Activated CD8-positive, alpha-beta memory T cell treated with anti-CD3 and anti-CD28 coated beads, Interleukin-2, amount 50 U/mL, for 24 hours (primary cell): ENCODE measurements at regions not wholly inside any gene's neighbourhood (a gene's known extent, or its start where the extent isn't known, plus 50 kb on each side); places are given as distances from the start of the nearest gene placed in this dataset.
"Not testable (repeated sequence)": the region's sequence is repeated elsewhere in the genome, so short reads cannot be mapped to it uniquely, and the experiment has no call there.

Experiments used
- DNase-seq: peaks from one replicate; pipeline ENCODE4 v3.0.0-alpha.2; 2020; ENCODE audit errors: extremely low read depth

DNA sequence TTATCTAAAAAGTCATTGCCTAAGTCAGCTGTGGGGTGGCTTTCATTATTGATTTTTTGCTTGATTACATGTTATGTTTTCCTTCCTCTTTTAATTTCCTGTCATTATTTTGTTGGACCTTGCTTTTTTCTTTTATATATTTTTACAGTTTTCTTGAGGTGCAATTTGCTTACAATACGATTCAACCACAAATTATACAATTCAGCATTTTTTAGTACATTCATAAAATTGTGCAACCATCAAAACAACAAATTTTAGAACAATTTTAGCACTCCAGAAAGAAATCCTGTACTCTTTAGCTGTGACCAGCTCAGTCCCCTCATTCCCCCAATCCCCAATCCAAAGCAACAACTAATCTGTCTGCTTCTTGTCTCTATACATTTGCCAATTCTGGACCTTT is 608.9 kb downstream of the C6orf118 start:
- no peak for DNase-seq

GRCh38 chr6:164695896-164696295 is 613.5 kb downstream of the C6orf118 start:
- DNase-seq, result no peak

- no peak for DNase-seq
Measured at GRCh38 chr6:164694386-164694785, 615.0 kb downstream of the C6orf118 start.

GRCh38 chr6:164693944-164694343 is 615.5 kb downstream of the C6orf118 start:
- no peak for DNase-seq

GRCh38 chr6:164692772-164693510 is 616.5 kb downstream of the C6orf118 start:
- no peak for DNase-seq

- DNase-seq, result no peak
Measured at GRCh38 chr6:164690702-164691500, 618.5 kb downstream of the C6orf118 start.

DNA sequence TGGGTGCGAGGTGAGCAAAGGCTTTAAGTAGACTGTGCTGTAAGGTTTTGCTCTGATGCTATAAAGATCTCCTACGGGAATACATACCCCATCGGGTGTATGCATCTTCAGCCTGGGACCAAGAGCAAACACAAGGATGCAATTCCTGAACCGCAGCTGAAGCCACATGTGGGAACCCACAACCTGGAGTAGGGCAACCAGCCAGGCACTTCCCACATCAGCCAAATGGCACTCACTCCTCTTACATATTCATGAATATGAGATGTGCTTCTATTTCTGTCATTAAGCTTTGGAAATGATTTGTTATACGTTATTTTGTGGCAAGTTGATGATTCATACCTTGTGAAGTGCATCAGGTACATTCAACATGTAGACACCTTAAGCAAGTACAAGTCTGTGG is 619.2 kb downstream of the C6orf118 start:
- DNase-seq, result no peak

- DNase-seq, result no peak
Measured at GRCh38 chr6:164665328-164665727, 644.1 kb downstream of the C6orf118 start.

GRCh38 chr6:164663634-164664033 is 645.8 kb downstream of the C6orf118 start:
- DNase-seq, result no peak

DNA sequence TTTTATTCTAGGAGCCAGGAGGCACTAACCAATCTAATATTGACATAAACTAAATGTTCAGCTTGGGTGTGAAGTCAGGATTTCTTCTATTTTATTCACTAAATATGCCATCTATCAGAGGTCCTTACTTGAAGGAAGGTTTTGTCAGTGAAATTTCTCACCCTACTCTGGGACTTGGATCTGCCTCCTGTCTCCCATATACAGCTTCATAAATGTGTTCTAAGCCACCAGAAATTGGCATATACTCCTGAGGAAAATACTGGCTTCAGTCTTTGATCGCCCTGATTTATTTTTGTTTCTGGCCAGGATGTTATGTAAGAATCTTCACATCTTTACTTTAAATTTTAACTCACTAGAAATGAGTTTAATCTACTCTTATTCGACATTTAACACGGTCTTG is 647.7 kb downstream of the C6orf118 start:
- no peak for DNase-seq

- DNase-seq, result no peak
Measured at GRCh38 chr6:164660781-164661180, 648.6 kb downstream of the C6orf118 start.

GRCh38 chr6:164640956-164641355 is 668.4 kb downstream of the C6orf118 start:
- DNase-seq, result no peak

DNA sequence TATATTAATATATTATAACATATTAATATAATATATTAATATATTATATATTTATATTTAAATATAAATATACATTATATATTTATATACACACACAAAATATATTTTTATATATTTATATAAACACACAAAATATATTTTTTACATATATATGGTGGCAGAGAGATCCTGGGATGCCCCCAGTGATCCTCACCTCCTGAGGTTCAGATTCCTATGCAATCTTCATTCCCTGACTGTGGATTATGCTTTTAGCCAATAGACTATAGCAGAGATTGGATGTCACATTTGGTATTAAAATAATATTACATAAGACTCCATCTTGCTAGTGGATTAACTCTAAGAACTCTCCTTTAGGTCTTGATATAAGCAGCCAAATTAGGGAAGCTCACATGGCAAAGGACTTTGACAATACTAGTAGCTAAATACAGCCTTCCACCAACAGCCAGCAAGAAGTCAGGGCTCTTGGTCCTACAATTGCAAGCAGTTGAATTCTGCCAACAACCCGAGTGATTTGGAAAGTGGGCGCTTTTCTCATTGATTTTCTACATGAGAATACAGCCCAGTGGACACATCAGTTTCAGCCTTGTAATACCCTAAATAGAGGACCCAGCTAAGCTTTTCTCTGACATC is 681.0 kb downstream of the C6orf118 start:
- DNase-seq, result no peak

DNA sequence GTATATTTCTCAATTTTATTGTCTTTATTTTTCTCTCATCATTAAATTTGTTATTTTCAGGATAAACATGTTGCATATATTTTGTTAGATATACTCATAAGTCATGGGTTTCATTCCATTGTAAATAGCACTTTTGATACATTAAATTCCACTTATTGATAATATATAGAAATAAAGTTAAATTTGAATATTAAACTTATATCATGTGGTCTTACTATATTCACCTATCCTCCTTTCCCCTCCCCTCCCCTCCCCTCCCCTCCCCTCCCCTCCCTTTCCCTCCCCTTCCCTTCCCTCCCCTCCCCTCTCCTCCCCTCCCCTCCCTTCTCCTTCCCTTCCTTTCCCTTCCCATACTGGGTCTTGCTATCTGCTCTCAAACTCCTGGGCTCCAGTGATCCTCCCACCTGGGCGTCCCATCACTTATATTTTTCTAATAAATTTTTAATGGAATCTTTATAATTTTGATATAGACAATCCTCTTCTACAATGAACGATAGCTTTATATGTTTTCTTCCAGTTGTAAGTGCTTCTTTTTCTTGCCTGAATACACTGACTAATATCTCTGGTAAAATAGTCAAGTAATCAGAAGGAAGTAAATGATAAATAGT is 692.4 kb downstream of the C6orf118 start:
- DNase-seq, result no peak

DNA sequence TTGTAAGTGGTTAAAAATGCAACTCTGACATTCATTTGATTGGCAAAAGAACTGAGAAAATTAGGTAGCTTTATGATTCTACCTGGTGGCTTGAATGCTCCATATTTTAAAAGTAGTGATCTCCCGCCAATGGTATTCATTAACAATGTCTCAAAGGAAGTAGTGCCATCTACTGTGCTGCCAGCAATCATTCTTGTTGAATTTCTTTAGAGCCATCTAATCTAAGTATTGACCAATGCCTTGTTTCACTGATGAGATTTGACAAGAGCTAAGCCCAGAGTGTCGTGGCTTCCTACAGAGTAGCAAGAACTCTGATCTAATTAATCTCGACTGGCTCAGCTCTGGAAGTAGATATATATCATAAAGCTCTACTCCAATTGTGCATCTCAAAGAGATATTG is 696.7 kb downstream of the C6orf118 start:
- DNase-seq, result no peak

DNA sequence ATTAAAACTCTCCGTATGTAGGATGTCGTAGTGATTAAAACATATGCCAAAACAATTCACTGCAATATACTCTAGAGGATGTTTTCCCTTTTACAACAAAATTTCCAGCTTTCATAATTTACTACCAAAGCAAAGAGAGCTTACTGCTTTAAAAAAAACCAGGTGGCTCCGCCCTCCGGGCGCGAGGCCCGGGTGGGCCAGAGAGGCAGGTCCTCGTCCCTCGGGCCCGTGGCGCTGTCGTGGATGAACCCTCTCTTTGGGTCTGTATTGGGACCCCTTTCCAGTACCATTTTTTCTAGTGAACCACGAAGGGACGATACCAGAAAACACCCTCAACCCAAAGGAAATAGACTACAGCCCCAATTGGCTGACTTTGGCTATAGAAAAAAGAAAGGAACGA is 698.5 kb downstream of the C6orf118 start:
- DNase-seq, result not testable (repeated sequence)

- DNase-seq, result not testable (repeated sequence)
Measured at GRCh38 chr6:164602415-164602814, 707.0 kb downstream of the C6orf118 start.

DNA sequence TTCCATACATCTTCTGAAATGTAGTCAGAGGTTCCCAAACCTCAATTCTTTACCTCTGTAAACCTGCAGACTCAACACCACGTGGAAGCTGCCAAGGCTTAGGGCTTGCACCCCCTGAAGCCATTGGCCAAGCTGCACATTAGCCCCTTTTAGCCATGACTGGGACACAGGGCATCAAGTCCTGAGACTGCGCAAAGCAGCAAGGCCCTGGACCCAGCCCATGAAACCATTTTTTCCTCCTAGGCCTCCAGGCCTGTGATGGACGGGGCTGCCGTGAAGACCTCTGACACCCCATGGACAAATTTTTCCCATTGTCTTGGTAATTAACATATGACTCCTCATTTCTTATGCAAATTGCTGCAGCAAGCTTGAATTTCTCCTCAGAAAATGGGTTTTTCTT is 727.8 kb downstream of the C6orf118 start:
- DNase-seq, result no peak

GRCh38 chr6:164579035-164579434 is 730.4 kb downstream of the C6orf118 start:
- no peak for DNase-seq

DNA sequence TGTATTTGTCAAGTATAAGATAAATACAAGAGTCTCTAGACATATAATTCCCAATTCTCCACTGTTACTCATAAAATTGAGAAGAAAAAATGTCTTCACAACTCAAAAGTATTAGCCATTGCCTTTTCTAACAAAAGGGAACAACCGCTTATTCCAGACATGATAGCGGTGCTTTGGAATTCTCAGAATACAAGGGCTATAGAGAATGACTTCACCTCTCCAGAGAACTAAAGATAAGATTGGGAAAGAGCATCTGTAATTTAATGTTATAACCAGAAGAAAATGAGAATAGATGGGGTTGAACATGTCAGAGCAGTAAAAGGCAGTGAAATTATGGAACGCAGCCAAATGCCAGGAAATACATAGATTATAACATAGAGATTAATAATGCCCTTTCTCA is 730.8 kb downstream of the C6orf118 start:
- DNase-seq, result no peak

DNA sequence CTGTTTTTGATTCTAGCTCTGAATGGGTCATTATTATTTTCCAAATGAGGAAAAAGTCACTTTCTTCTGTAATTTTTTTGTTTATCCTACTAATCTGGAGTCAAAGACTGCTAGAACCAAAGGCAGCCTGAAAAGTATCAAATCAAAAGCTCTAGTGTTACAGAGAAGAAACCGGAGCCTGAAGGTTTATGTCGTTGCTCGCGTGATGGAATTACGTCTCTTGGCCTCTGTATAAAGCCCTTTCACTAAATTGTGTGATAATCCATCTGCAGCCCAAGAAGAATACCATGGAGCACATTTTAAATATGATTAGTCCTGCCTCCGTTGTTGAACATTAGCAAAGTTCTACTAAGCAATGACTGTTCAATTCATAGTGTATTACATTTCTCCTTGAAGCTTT is 738.6 kb downstream of the C6orf118 start:
- no peak for DNase-seq

DNA sequence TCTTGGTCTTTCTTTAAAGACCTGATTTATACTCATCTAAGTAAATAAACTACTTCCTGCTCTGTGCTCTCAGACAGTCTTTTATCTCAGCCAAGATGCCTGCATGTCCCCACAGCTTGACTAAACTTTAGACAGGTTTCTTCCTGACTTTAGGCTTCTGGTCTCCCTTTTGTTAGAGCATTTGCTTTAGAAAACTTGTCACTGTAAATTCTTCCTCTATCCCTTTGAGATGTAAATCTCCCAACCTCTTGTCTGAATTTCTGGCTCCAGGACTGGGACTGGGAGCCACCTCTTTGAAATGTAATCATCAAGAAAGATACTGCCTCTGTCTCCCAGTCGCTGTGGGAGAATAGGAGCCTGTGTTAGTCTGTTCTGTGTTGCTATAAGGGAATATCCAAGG is 739.9 kb downstream of the C6orf118 start:
- no peak for DNase-seq
